Ovary (tissue), 3 donors: ENCODE measurements at regions not wholly inside any gene's neighbourhood (a gene's known extent, or its start where the extent isn't known, plus 50 kb on each side); places are given as distances from the start of the nearest gene placed in this dataset.

Experiments used
- POLR2A ChIP-seq: fragments of 450-650 bp; IDR thresholded peaks from one replicate; pipeline ENCODE4 v1.6.1; 2017; ENCODE audit warnings: antibody characterized with exemption, mild to moderate bottlenecking, moderate library complexity
- TF ChIP-seq, protein P1 (sequence below), 3 donors: fragments of 450-650 bp in 2 of 3; fragments of 200-600 bp in 1 of 3; IDR thresholded peaks; one replicate each; pipeline versions ENCODE4 v1.5.1 to v1.8.0; 2016 to 2022; ENCODE audit warnings: antibody characterized with exemption in 3 of 3, mild to moderate bottlenecking in 1 of 3
- donor health status: DM: no; HTN: no; CAD: no.

DNA sequence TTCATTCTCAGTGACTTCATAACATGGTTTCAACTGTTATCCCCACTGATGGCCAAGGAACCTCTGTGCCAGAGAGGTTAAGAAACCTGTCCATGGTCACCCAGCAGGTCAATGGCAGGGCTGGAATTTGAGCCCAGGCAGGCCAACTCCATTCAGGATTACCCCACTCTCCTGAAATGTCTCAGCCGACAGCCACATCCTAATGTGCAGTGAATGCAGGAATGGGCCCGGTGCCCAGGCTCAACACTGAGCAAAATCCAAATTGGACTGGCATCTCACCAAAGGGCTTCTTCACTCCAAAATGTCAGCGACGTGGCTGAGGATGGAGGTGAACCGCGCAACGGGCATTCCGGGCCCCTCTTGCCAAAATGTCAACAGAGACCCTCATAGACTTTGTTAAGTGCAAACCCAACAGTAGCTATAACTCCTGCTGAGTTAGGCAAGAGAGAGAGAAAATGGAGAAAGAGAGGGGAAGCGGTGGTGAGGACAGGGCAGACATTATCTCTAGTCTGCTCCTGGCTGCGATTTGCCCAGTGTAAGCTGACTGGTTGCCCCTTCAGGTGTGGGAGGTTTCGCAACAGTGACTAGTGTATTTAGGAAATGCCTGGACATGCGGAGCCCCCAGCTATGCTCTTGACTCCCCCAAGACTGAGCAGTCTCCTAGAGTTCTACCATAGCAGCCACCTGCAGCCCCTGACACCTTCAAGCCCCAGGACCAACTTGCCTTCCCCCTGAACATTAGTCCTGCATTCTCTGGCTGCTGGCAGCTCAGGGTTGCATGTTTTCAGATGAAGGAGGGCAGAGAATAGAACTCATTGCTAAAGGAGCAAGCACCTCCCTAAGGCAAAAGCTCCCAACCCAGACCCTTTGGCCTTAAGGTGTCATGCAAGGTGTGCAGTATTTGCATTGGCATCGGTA lies 167.7 kb downstream of the ANAPC1 start:
- no peak for TF ChIP-seq POLR2A
- TF ChIP-seq, protein P1, sequence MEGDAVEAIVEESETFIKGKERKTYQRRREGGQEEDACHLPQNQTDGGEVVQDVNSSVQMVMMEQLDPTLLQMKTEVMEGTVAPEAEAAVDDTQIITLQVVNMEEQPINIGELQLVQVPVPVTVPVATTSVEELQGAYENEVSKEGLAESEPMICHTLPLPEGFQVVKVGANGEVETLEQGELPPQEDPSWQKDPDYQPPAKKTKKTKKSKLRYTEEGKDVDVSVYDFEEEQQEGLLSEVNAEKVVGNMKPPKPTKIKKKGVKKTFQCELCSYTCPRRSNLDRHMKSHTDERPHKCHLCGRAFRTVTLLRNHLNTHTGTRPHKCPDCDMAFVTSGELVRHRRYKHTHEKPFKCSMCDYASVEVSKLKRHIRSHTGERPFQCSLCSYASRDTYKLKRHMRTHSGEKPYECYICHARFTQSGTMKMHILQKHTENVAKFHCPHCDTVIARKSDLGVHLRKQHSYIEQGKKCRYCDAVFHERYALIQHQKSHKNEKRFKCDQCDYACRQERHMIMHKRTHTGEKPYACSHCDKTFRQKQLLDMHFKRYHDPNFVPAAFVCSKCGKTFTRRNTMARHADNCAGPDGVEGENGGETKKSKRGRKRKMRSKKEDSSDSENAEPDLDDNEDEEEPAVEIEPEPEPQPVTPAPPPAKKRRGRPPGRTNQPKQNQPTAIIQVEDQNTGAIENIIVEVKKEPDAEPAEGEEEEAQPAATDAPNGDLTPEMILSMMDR (IDR thresholded peaks at IDR 0.05) = no peak
